ENCODE measurements at regions not wholly inside any gene's neighbourhood (a gene's known extent, or its start where the extent isn't known, plus 50 kb on each side); places are given as distances from the start of the nearest gene placed in this dataset.

DNA sequence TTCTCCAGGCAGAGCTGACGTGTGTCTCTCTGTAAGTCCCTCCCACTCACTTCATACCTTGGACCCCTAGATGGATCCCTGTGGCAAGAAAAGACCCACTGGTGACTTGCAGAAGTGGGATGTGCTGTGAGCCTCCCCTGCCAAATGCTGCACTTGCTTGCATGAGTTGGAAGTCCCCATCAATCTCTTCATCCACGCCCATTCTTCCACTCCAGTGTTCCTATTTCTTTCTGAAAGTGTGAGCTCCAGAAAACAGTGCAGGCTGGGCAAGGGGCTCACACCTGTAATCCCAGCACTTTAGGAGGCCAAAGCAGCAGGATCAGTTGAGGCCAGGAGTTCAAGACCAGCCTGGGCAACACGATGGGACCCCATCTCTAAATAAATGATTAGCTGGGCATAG lies 254.1 kb upstream of the IRF2BP2 start:
- TF ChIP-seq, protein P1, sequence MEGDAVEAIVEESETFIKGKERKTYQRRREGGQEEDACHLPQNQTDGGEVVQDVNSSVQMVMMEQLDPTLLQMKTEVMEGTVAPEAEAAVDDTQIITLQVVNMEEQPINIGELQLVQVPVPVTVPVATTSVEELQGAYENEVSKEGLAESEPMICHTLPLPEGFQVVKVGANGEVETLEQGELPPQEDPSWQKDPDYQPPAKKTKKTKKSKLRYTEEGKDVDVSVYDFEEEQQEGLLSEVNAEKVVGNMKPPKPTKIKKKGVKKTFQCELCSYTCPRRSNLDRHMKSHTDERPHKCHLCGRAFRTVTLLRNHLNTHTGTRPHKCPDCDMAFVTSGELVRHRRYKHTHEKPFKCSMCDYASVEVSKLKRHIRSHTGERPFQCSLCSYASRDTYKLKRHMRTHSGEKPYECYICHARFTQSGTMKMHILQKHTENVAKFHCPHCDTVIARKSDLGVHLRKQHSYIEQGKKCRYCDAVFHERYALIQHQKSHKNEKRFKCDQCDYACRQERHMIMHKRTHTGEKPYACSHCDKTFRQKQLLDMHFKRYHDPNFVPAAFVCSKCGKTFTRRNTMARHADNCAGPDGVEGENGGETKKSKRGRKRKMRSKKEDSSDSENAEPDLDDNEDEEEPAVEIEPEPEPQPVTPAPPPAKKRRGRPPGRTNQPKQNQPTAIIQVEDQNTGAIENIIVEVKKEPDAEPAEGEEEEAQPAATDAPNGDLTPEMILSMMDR (IDR thresholded peaks at IDR 0.05): no peak
- no peak for TF ChIP-seq POLR2A (IDR thresholded peaks at IDR 0.05)

Data from uterus (tissue), 2 donors.